ENCODE measurements at regions not wholly inside any gene's neighbourhood (a gene's known extent, or its start where the extent isn't known, plus 50 kb on each side); places are given as distances from the start of the nearest gene placed in this dataset.

GRCh38 chr4:54915276-54915675 is 210.1 kb downstream of the KDR start:
- intact Hi-C loops (cut with micrococcal nuclease; ENCODE audit: unreplicated experiment) (no loop called here), in situ Hi-C loops (cut with HindIII; ENCODE audit: low pct_unique_long_range_greater_than_20kb, low sequenced_read_pairs) (no loop called here)
- ChIA-PET CTCF (no interaction called here), POLR2A (no interaction called here)
- Histone ChIP-seq H3K4me3 (ENCODE audit: low read depth in 2 of 2, low read length in 2 of 2) (no peak overlapping the region), H3K36me3 (ENCODE audit: control insufficient read depth, insufficient read depth, low read length) (no peaks in the 10 kb centered on the region), H3K27me3 (ENCODE audit: control insufficient read depth, insufficient read depth, low read length) (no peaks in the 10 kb centered on the region), H3K9me3 (ENCODE audit: control insufficient read depth, insufficient read depth, low read depth, low read length) (no peaks in the 10 kb centered on the region), H3K27ac (ENCODE audit: low read length) (no peak overlapping the region), H3K4me1 (ENCODE audit: control insufficient read depth, insufficient read depth, low read length) (no peaks in the 10 kb centered on the region)
- no peak for DNase-seq (ENCODE audit: low read depth, low spot score)
- ATAC-seq: no peak
- TF ChIP-seq SIN3A (IDR thresholded peaks at IDR 0.05; ENCODE audit: borderline replicate concordance, insufficient read depth, low read depth, low read length): no peak
- TF ChIP-seq REST (IDR thresholded peaks at IDR 0.05; ENCODE audit: insufficient read depth in 1 of 2, low read depth in 2 of 2, low read length in 1 of 2): no peak
- no peak for TF ChIP-seq CTCF (IDR thresholded peaks at IDR 0.05)
- no peak for TF ChIP-seq TCF7L2 (IDR thresholded peaks at IDR 0.05; ENCODE audit: low read depth, low read length)
- no TSS peak for BruUV-seq (replicated peaks)

- no peak overlapping the region for H3K27ac ChIP-seq (ENCODE audit: low read length)
- BruUV-seq (replicated peaks): no TSS peak
- H3K9me3 ChIP-seq (ENCODE audit: control insufficient read depth, insufficient read depth, low read depth, low read length): no peaks in the 10 kb centered on the region
- DNase-seq (ENCODE audit: low read depth, low spot score) (no peak), ATAC-seq (no peak)
- TF ChIP-seq REST (IDR thresholded peaks at IDR 0.05; ENCODE audit: insufficient read depth in 1 of 2, low read depth in 2 of 2, low read length in 1 of 2) (no peak), CTCF (IDR thresholded peaks at IDR 0.05) (no peak), POLR2AphosphoS5 (IDR thresholded peaks at IDR 0.05; ENCODE audit: low read depth, low read length) (no peak), TCF7L2 (IDR thresholded peaks at IDR 0.05; ENCODE audit: low read depth, low read length) (no peak), SIN3A (IDR thresholded peaks at IDR 0.05; ENCODE audit: borderline replicate concordance, insufficient read depth, low read depth, low read length) (no peak)
- intact Hi-C loops (cut with micrococcal nuclease; ENCODE audit: unreplicated experiment): no loop called here
- H3K27me3 ChIP-seq (ENCODE audit: control insufficient read depth, insufficient read depth, low read length): no peaks in the 10 kb centered on the region
- CTCF ChIA-PET: no interaction called here
- H3K4me1 ChIP-seq (ENCODE audit: control insufficient read depth, insufficient read depth, low read length): no peaks in the 10 kb centered on the region
- POLR2A ChIA-PET: no interaction called here
- no peak overlapping the region for H3K4me3 ChIP-seq (ENCODE audit: low read depth in 2 of 2, low read length in 2 of 2)
- no peaks in the 10 kb centered on the region for H3K36me3 ChIP-seq (ENCODE audit: control insufficient read depth, insufficient read depth, low read length)
- in situ Hi-C loops (cut with HindIII; ENCODE audit: low pct_unique_long_range_greater_than_20kb, low sequenced_read_pairs): no loop called here
Measured at GRCh38 chr4:54914781-54915180, 210.6 kb downstream of the KDR start.

Data from Panc1 (cell line).